Mesenchymal stem cell (in vitro differentiated cells and primary cell): ENCODE measurements at regions not wholly inside any gene's neighbourhood (a gene's known extent, or its start where the extent isn't known, plus 50 kb on each side); places are given as distances from the start of the nearest gene placed in this dataset.

Experiments used
- DNase-seq: peaks from one replicate; pipeline ENCODE4 v3.0.0-alpha.2; 2013
- H2AFZ ChIP-seq: one replicate; pipeline ENCODE4 v1.6.1; 2013; ENCODE audit warnings: low read depth, mild to moderate bottlenecking, control low read depth, inconsistent platforms, low read length, moderate library complexity
- H2AK5ac ChIP-seq: 2 replicates; pipeline ENCODE4 v1.6.1; 2013; ENCODE audit warnings: low read length, moderate library complexity, mild to moderate bottlenecking, inconsistent platforms; ENCODE audit not compliant: severe bottlenecking
- H2BK120ac ChIP-seq: one replicate; pipeline ENCODE4 v1.6.1; 2013; ENCODE audit warnings: low read depth, mild to moderate bottlenecking, inconsistent platforms, low read length, moderate library complexity
- H2BK12ac ChIP-seq, 2 experiments: one replicate each; pipeline ENCODE4 v1.6.1; 2013; ENCODE audit warnings: inconsistent platforms in 2 of 2, low read length in 2 of 2, mild to moderate bottlenecking in 2 of 2, moderate library complexity in 2 of 2, control low read depth in 1 of 2
- H2BK15ac ChIP-seq: one replicate; pipeline ENCODE4 v1.6.1; 2013; ENCODE audit warnings: mild to moderate bottlenecking, low read depth, inconsistent platforms; ENCODE audit not compliant: poor library complexity, severe bottlenecking
- H2BK5ac ChIP-seq: 2 replicates; pipeline ENCODE4 v1.6.1; 2013; ENCODE audit warnings: low read depth, mild to moderate bottlenecking, low read length, control low read depth, inconsistent platforms; ENCODE audit not compliant: poor library complexity, severe bottlenecking
- H3K14ac ChIP-seq, 2 experiments: one replicate each; pipeline ENCODE4 v1.6.1; 2013; ENCODE audit warnings: inconsistent platforms in 2 of 2, low read length in 2 of 2, control low read depth in 1 of 2, mild to moderate bottlenecking in 1 of 2, moderate library complexity in 1 of 2
- H3K18ac ChIP-seq, 2 experiments: one replicate each; pipeline ENCODE4 v1.6.1; 2013; ENCODE audit warnings: inconsistent platforms in 2 of 2, low read length in 2 of 2, control low read depth in 1 of 2, low read depth in 1 of 2, mild to moderate bottlenecking in 1 of 2
- H3K23ac ChIP-seq, 2 experiments: one replicate each; pipeline ENCODE4 v1.6.1; 2013; ENCODE audit warnings: inconsistent platforms in 2 of 2, low read length in 2 of 2, mild to moderate bottlenecking in 2 of 2, moderate library complexity in 2 of 2, control low read depth in 1 of 2
- H3K27ac ChIP-seq: 2 replicates; pipeline ENCODE4 v1.5.1; 2013; ENCODE audit warnings: mild to moderate bottlenecking, moderate library complexity, low read length, control low read depth, inconsistent platforms; ENCODE audit not compliant: poor library complexity, severe bottlenecking
- H3K27me3 ChIP-seq, 2 experiments: 2 replicates each; pipeline versions ENCODE4 v1.6.1 to v1.7.0; 2013; ENCODE audit warnings: low read length in 2 of 2, mild to moderate bottlenecking in 2 of 2, moderate library complexity in 2 of 2, control low read depth in 1 of 2, inconsistent platforms in 1 of 2; ENCODE audit not compliant: control insufficient read depth in 1 of 2, insufficient read depth in 1 of 2
- H3K36me3 ChIP-seq, 2 experiments: 2 replicates each; pipeline versions ENCODE4 v1.6.1 to v1.7.0; 2013; ENCODE audit warnings: low read length in 2 of 2, control low read depth in 1 of 2, inconsistent platforms in 1 of 2, low read depth in 1 of 2, mild to moderate bottlenecking in 1 of 2; ENCODE audit not compliant: insufficient read depth in 2 of 2, control insufficient read depth in 1 of 2
- H3K4ac ChIP-seq, 2 experiments: one replicate each; pipeline ENCODE4 v1.6.1; 2013; ENCODE audit warnings: inconsistent platforms in 2 of 2, low read length in 2 of 2, mild to moderate bottlenecking in 2 of 2, moderate library complexity in 2 of 2, control low read depth in 1 of 2, low read depth in 1 of 2
- H3K4me1 ChIP-seq: 2 replicates; pipeline ENCODE4 v1.6.1; 2013; ENCODE audit warnings: low read depth, low read length, control low read depth; ENCODE audit not compliant: control insufficient read depth, insufficient read depth
- H3K4me2 ChIP-seq: 2 replicates; pipeline ENCODE4 v1.6.1; 2013; ENCODE audit warnings: low read length, mild to moderate bottlenecking, inconsistent platforms; ENCODE audit not compliant: poor library complexity, severe bottlenecking
- H3K4me3 ChIP-seq, 2 experiments: 2 replicates each; pipeline versions ENCODE4 v1.5.1 to v1.7.0; 2013; ENCODE audit warnings: low read length in 2 of 2, mild to moderate bottlenecking in 2 of 2, control low read depth in 1 of 2, low read depth in 1 of 2; ENCODE audit not compliant: insufficient read depth in 1 of 2
- H3K79me1 ChIP-seq: replicated peaks from 2 replicates; pipeline ENCODE4 v1.6.1; 2013; ENCODE audit warnings: mild to moderate bottlenecking, control low read depth, low read length, inconsistent platforms; ENCODE audit not compliant: poor library complexity, severe bottlenecking
- H3K9ac ChIP-seq: 2 replicates; pipeline ENCODE4 v1.7.0; 2013; ENCODE audit warnings: mild to moderate bottlenecking, low read length, moderate library complexity
- H3K9me3 ChIP-seq: 2 replicates; pipeline ENCODE4 v1.7.0; 2013; ENCODE audit warnings: mild to moderate bottlenecking, low read length; ENCODE audit not compliant: control insufficient read depth
- H4K8ac ChIP-seq: one replicate; pipeline ENCODE4 v1.6.1; 2013; ENCODE audit warnings: inconsistent platforms, mild to moderate bottlenecking, low read length, moderate library complexity
- H4K91ac ChIP-seq: one replicate; pipeline ENCODE4 v1.6.1; 2013; ENCODE audit warnings: mild to moderate bottlenecking, low read length, inconsistent platforms
- WGBS: methylation state at CpG from one replicate; pipeline ENCODE4 v1.1.7; 2013; ENCODE audit warnings: mixed read lengths; 5-methylcytosine and 5-hydroxymethylcytosine counted together

- Histone ChIP-seq H4K8ac (no peak overlapping the region), H2AK5ac (no peak overlapping the region), H3K23ac (no peak overlapping the region), H3K27ac (no peak overlapping the region), H3K4me2 (no peak overlapping the region), H3K36me3 (no peaks in the 10 kb centered on the region), H4K91ac (no peak overlapping the region), H3K4me3 (no peak overlapping the region), H3K4ac (no peak overlapping the region), H3K18ac (no peak overlapping the region), H3K14ac (no peak overlapping the region), H3K9ac (no peak overlapping the region), H2AFZ (no peak overlapping the region), H2BK15ac (no peak overlapping the region), H3K27me3 (peaks cover 0 to 22% of the 10 kb centered on the region in 2 experiments), H2BK120ac (no peak overlapping the region), H2BK12ac (no peak overlapping the region), H3K9me3 (no peaks in the 10 kb centered on the region), H2BK5ac (peak overlapping the region; percentile 19), H3K79me1 (no peaks in the 10 kb centered on the region), H3K4me1 (no peaks in the 10 kb centered on the region)
- 67% methylated on average over 1 of the region's 2 CpGs for WGBS
- DNase-seq = peak; percentile 43
Measured at GRCh38 chrX:115408771-115409400, 119.4 kb downstream of the LUZP4 start.

- no peaks in the 10 kb centered on the region for H3K4me1 ChIP-seq
- H2BK5ac ChIP-seq = no peak overlapping the region
- H2BK120ac ChIP-seq = no peak overlapping the region
- no peak overlapping the region for H3K9ac ChIP-seq
- no peaks in the 10 kb centered on the region for H3K36me3 ChIP-seq
- WGBS = no CpG with 5 or more reads among the region's 1 CpG
- no peak overlapping the region for H3K4ac ChIP-seq
- H2BK15ac ChIP-seq = no peak overlapping the region
- no peak overlapping the region for H2AK5ac ChIP-seq
- H2AFZ ChIP-seq = no peak overlapping the region
- peaks cover 0 to 22% of the 10 kb centered on the region in 2 experiments for H3K27me3 ChIP-seq
- no peak overlapping the region for H3K23ac ChIP-seq
- no peak overlapping the region for H4K91ac ChIP-seq
- H3K4me3 ChIP-seq = no peak overlapping the region
- no peak overlapping the region for H3K27ac ChIP-seq
- no peak overlapping the region for H2BK12ac ChIP-seq
- H4K8ac ChIP-seq = no peak overlapping the region
- H3K4me2 ChIP-seq = no peak overlapping the region
- no peak overlapping the region for H3K18ac ChIP-seq
- no peak for DNase-seq
- H3K9me3 ChIP-seq = no peaks in the 10 kb centered on the region
- H3K14ac ChIP-seq = no peak overlapping the region
- no peaks in the 10 kb centered on the region for H3K79me1 ChIP-seq
Measured at GRCh38 chrX:115409551-115409950, 120.0 kb downstream of the LUZP4 start.

GRCh38 chrX:115410731-115411428, 121.4 kb downstream of the LUZP4 start:
- Histone ChIP-seq H3K27ac (no peak overlapping the region), H2AFZ (no peak overlapping the region), H3K23ac (no peak overlapping the region), H3K4me2 (no peak overlapping the region), H3K4ac (no peak overlapping the region), H2BK5ac (no peak overlapping the region), H3K36me3 (no peaks in the 10 kb centered on the region), H2BK15ac (no peak overlapping the region), H4K8ac (no peak overlapping the region), H2BK120ac (no peak overlapping the region), H3K4me1 (no peaks in the 10 kb centered on the region), H3K18ac (no peak overlapping the region), H4K91ac (no peak overlapping the region), H3K9me3 (no peaks in the 10 kb centered on the region), H3K9ac (no peak overlapping the region), H3K27me3 (peaks cover 0 to 34% of the 10 kb centered on the region in 2 experiments), H3K4me3 (no peak overlapping the region), H2BK12ac (no peak overlapping the region), H3K14ac (no peak overlapping the region), H2AK5ac (no peak overlapping the region), H3K79me1 (no peaks in the 10 kb centered on the region)
- no peak for DNase-seq
- WGBS = 96% methylated on average over 4 of the region's 5 CpGs

- no peak overlapping the region for H2BK12ac ChIP-seq
- H4K91ac ChIP-seq = no peak overlapping the region
- peak; percentile 62 for DNase-seq
- H2AFZ ChIP-seq = no peak overlapping the region
- no peak overlapping the region for H3K18ac ChIP-seq
- no peak overlapping the region for H3K4me2 ChIP-seq
- no peak overlapping the region for H2AK5ac ChIP-seq
- 9% methylated on average over 4 of the region's 7 CpGs for WGBS
- no peaks in the 10 kb centered on the region for H3K4me1 ChIP-seq
- no peak overlapping the region for H2BK120ac ChIP-seq
- H2BK5ac ChIP-seq = no peak overlapping the region
- no peaks in the 10 kb centered on the region for H3K36me3 ChIP-seq
- H3K9ac ChIP-seq = no peak overlapping the region
- no peak overlapping the region for H3K14ac ChIP-seq
- no peak overlapping the region for H3K27ac ChIP-seq
- no peak overlapping the region for H3K4ac ChIP-seq
- no peak overlapping the region for H4K8ac ChIP-seq
- H3K79me1 ChIP-seq = no peaks in the 10 kb centered on the region
- no peaks in the 10 kb centered on the region for H3K9me3 ChIP-seq
- H3K23ac ChIP-seq = no peak overlapping the region
- H2BK15ac ChIP-seq = no peak overlapping the region
- H3K4me3 ChIP-seq = no peak overlapping the region
- H3K27me3 ChIP-seq = peaks cover 0 to 40% of the 10 kb centered on the region in 2 experiments
Measured at GRCh38 chrX:115413246-115413878, 123.8 kb downstream of the LUZP4 start.
